ENCODE measurements at regions not wholly inside any gene's neighbourhood (a gene's known extent, or its start where the extent isn't known, plus 50 kb on each side); places are given as distances from the start of the nearest gene placed in this dataset.

DNA sequence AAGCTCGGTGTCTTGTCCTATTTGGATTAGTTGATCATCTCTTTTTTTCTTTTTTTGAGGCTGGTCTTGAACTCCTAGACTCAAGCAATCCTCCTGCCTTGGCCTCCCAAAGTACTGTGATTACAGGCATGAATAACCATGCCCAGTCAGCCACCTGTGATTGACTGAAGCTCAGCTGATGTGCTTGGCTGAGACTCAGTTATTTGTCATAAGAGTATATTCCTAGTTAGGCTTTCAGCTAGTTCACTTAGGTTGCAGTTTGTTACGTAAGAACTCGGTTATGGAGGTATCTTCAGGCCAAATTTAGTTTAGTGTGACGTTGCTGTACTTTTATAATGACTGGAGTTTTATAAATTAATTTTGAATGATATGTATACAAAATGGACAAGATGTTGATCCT, 365.0 kb downstream of the SV2B start:
- ChIA-PET CTCF (no interaction called here), POLR2A (no interaction called here)
- TF ChIP-seq, protein P1, sequence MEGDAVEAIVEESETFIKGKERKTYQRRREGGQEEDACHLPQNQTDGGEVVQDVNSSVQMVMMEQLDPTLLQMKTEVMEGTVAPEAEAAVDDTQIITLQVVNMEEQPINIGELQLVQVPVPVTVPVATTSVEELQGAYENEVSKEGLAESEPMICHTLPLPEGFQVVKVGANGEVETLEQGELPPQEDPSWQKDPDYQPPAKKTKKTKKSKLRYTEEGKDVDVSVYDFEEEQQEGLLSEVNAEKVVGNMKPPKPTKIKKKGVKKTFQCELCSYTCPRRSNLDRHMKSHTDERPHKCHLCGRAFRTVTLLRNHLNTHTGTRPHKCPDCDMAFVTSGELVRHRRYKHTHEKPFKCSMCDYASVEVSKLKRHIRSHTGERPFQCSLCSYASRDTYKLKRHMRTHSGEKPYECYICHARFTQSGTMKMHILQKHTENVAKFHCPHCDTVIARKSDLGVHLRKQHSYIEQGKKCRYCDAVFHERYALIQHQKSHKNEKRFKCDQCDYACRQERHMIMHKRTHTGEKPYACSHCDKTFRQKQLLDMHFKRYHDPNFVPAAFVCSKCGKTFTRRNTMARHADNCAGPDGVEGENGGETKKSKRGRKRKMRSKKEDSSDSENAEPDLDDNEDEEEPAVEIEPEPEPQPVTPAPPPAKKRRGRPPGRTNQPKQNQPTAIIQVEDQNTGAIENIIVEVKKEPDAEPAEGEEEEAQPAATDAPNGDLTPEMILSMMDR (IDR thresholded peaks at IDR 0.05; ENCODE audit: control extremely low read depth, extremely low read depth, low read depth, missing control alignments), result no peak
- no peak for DNase-seq (ENCODE audit: extremely low spot score)

DNA sequence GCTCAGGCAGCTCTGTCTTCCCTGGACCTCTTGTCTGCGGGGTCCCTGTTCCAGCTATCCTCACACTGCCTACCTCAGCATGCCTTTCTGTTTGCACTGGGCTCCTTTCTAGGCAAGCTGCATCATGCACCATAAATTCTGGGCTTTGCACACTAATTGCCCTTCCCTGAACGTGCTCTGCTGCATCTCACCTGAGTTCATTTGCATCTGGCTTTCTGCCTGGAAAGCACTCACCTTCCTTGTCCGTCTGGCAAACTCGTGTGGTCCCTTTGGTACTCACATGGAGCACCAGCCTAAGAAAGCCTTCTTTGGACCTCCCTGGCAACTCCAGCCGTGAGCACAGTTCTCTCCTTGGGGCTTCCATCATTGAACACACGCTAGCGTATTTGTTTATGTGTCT, 365.6 kb downstream of the SV2B start:
- POLR2A ChIA-PET, result no interaction called here
- CTCF ChIA-PET, result no interaction called here
- TF ChIP-seq, protein P1 (IDR thresholded peaks at IDR 0.05; ENCODE audit: control extremely low read depth, extremely low read depth, low read depth, missing control alignments), result no peak
- no peak for DNase-seq (ENCODE audit: extremely low spot score)

DNA sequence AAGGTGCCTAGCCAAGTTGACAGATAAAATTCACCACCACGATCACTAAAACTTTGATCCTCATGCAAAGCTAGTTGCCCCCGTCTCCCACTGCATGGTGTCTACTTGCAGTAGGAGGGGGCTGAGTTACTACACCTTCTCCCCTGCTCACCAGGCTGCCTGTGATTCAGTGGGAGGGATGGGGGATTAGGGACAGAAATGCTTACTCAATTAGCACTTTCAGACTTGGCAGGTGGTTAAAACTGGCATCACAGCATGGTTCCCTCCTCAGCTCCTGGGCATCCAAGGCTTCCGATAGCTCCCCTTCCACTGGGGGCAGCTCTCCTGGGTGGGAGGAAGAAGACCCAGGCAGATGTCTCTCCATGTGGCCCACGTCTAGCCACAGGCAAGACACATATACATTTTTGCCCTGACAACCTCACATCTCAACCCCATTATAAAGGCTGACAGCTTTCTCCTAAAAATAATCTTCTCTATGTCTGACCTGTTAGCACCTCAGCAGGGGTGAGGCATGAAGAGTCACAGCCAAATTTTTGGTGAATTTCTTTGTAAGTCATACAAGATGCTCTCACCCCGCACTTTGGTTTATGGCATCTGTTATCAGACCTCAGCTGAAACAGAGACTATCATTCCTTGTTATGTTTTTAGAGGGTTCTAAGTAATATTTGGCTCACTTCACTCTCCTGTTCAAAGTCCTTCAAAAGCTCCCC, 369.0 kb downstream of the SV2B start:
- TF ChIP-seq, protein P1 (IDR thresholded peaks at IDR 0.05; ENCODE audit: control extremely low read depth, extremely low read depth, low read depth, missing control alignments), result no peak
- POLR2A ChIA-PET, result no interaction called here
- CTCF ChIA-PET, result no interaction called here
- DNase-seq (ENCODE audit: extremely low spot score), result no peak

DNA sequence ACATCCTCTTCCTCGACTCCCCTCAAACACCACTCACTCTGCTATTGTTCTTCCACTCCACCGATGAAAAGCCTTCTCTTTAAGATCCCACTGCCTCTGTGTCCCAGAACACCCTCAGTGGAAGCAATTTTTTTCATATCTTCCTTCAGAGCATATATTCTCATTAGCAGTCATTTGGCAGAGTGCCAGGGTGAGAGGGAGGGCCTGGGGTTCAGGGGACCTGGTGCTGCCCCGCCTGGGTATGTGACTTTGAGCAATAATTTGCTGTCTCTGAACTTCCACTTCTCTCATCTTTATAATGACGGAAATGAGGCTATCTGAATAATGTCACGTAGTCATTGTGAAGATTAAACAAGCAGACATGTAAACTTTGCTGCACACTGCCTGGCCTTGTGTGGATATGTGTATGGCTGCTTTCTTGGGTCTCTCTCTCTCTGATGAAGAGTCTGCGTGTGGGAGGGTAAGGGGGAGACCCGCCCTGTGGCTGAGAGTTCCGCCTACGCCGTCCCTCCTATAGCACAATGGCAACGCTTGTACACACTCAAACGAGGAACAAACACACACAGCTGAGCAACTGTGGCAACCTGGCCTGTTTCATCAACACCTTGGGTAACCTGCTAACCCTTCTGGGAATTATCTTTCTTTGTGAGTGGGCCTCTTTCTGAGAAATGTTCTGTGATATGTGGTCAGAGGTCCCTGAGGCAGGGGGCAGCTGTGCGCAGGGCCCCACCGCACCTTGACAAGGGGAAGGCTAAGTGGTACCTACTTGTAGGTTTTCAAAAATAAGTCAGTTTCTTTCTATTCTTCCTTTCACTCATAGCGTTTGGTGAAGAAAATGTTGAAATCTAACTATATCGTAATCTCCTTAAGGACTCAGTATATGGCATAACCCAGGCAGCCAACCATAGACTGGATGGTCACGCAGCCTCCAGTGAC, 369.8 kb downstream of the SV2B start:
- TF ChIP-seq, protein P1 (IDR thresholded peaks at IDR 0.05; ENCODE audit: control extremely low read depth, extremely low read depth, low read depth, missing control alignments), result no peak
- DNase-seq (ENCODE audit: extremely low spot score), result no peak
- CTCF ChIA-PET, result no interaction called here
- POLR2A ChIA-PET, result no interaction called here

DNA sequence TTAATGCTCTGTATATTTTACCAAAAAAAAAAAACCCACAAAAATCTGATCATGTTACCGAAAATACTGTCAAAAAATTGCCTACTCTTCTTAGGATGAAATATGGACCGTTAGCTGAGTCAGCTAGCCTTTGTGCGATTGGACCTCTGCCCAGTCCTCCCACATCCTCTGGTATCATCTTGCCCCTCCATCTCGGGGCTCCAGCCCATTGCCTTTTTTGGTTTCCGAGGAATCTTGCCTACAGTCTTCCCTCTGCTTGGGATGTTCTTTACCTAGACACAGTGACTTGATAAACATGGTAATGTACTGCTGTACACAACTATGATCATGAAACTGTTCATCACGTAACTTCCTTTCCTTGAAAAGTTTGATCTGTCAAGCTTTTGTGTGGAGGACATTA, 371.4 kb downstream of the SV2B start:
- DNase-seq (ENCODE audit: extremely low spot score), result no peak
- TF ChIP-seq, protein P1 (IDR thresholded peaks at IDR 0.05; ENCODE audit: control extremely low read depth, extremely low read depth, low read depth, missing control alignments), result no peak
- CTCF ChIA-PET, result no interaction called here
- POLR2A ChIA-PET, result no interaction called here

DNA sequence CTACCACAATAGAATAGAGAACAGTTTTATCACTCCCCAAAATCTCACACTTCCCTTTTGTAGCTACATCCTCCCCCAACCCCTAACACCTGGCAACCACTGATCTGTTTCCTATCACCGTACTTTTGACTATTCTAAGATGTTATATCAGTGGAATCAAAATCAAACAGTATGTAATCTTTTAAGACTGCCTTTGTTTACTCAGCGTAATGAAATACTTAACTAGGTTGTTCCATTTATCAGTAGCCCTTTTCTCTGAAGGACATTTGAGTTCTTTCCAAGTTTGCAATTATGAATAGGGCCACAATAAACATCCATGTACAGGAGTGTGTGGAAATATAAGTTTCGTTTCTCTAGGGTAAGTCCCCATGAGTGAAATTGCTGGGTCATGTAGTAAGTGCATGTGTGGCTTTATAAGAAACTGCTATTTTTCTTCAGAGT, 372.3 kb downstream of the SV2B start:
- POLR2A ChIA-PET, result no interaction called here
- CTCF ChIA-PET, result no interaction called here
- no peak for DNase-seq (ENCODE audit: extremely low spot score)
- TF ChIP-seq, protein P1 (IDR thresholded peaks at IDR 0.05; ENCODE audit: control extremely low read depth, extremely low read depth, low read depth, missing control alignments), result no peak

All from GM10248 (cell line).